ENCODE measurements at regions not wholly inside any gene's neighbourhood (a gene's known extent, or its start where the extent isn't known, plus 50 kb on each side); places are given as distances from the start of the nearest gene placed in this dataset.
"Not testable (repeated sequence)": the region's sequence is repeated elsewhere in the genome, so short reads cannot be mapped to it uniquely, and the experiment has no call there.

- no peak for DNase-seq
Measured at GRCh38 chr14:85150166-85150565, 379.8 kb upstream of the FLRT2 start.

- DNase-seq, result no peak
Measured at GRCh38 chr14:85154714-85155113, 375.2 kb upstream of the FLRT2 start.

GRCh38 chr14:85156319-85156718 is 373.6 kb upstream of the FLRT2 start:
- no peak for DNase-seq

- no peak for DNase-seq
Measured at GRCh38 chr14:85159726-85160125, 370.2 kb upstream of the FLRT2 start.

GRCh38 chr14:85165094-85165493 is 364.9 kb upstream of the FLRT2 start:
- no peak for DNase-seq

- no peak for DNase-seq
Measured at GRCh38 chr14:85169381-85169780, 360.6 kb upstream of the FLRT2 start.

GRCh38 chr14:85172290-85172689 is 357.7 kb upstream of the FLRT2 start:
- no peak for DNase-seq

- no peak for DNase-seq
Measured at GRCh38 chr14:85172889-85173477, 357.0 kb upstream of the FLRT2 start.

GRCh38 chr14:85175556-85175955 is 354.4 kb upstream of the FLRT2 start:
- no peak for DNase-seq

- no peak for DNase-seq
Measured at GRCh38 chr14:85178864-85179263, 351.1 kb upstream of the FLRT2 start.

- no peak for DNase-seq
Measured at GRCh38 chr14:85180876-85181275, 349.1 kb upstream of the FLRT2 start.

GRCh38 chr14:85182282-85182681 is 347.7 kb upstream of the FLRT2 start:
- no peak for DNase-seq

- DNase-seq, result no peak
Measured at GRCh38 chr14:85186082-85186481, 343.9 kb upstream of the FLRT2 start.

- DNase-seq, result no peak
Measured at GRCh38 chr14:85187521-85187920, 342.4 kb upstream of the FLRT2 start.

- no peak for DNase-seq
Measured at GRCh38 chr14:85188836-85189235, 341.1 kb upstream of the FLRT2 start.

GRCh38 chr14:85189253-85189652 is 340.7 kb upstream of the FLRT2 start:
- DNase-seq, result not testable (repeated sequence)

- DNase-seq, result no peak
Measured at GRCh38 chr14:85190251-85190650, 339.7 kb upstream of the FLRT2 start.

- no peak for DNase-seq
Measured at GRCh38 chr14:85191986-85192385, 338.0 kb upstream of the FLRT2 start.

- DNase-seq, result no peak
Measured at GRCh38 chr14:85195872-85196477, 334.0 kb upstream of the FLRT2 start.

GRCh38 chr14:85198001-85198400 is 331.9 kb upstream of the FLRT2 start:
- DNase-seq, result no peak

- no peak for DNase-seq
Measured at GRCh38 chr14:85205875-85206274, 324.1 kb upstream of the FLRT2 start.

- no peak for DNase-seq
Measured at GRCh38 chr14:85214471-85214870, 315.5 kb upstream of the FLRT2 start.

GRCh38 chr14:85217412-85217811 is 312.5 kb upstream of the FLRT2 start:
- DNase-seq, result no peak

GRCh38 chr14:85218982-85219381 is 311.0 kb upstream of the FLRT2 start:
- DNase-seq, result no peak

- no peak for DNase-seq
Measured at GRCh38 chr14:85221832-85222231, 308.1 kb upstream of the FLRT2 start.
